Breast epithelium (tissue), 4 donors: ENCODE measurements at regions not wholly inside any gene's neighbourhood (a gene's known extent, or its start where the extent isn't known, plus 50 kb on each side); places are given as distances from the start of the nearest gene placed in this dataset.

Experiments used
- DNase-seq, 2 donors: peaks; one replicate each; pipeline ENCODE4 v3.0.0-alpha.2; 2019; ENCODE audit warnings: low spot score in 2 of 2
- H3K27ac ChIP-seq, 2 donors: fragments of 200-600 bp; sonication (generic) in 1 of 2; one replicate each; pipeline ENCODE4 v1.5.1; 2016 to 2019; ENCODE audit warnings: mild to moderate bottlenecking in 1 of 2
- H3K27me3 ChIP-seq, 2 donors: fragments of 200-600 bp; sonication (generic) in 1 of 2; one replicate each; pipeline versions ENCODE4 v1.5.1 to v1.6.0; 2017 to 2019; ENCODE audit warnings: control low read depth in 1 of 2, mild to moderate bottlenecking in 1 of 2
- H3K36me3 ChIP-seq: fragments of 200-600 bp; one replicate; pipeline ENCODE4 v1.5.1; 2019
- H3K4me1 ChIP-seq, 2 donors: fragments of 200-600 bp; sonication (generic); one replicate each; pipeline ENCODE4 v1.5.1; 2016 to 2019; ENCODE audit warnings: control low read depth in 1 of 2
- H3K4me3 ChIP-seq, 3 donors: fragments of 200-600 bp; sonication (generic); 1 replicate in 2 of 3; 2 replicates in 1 of 3; pipeline ENCODE4 v1.5.1; 2016 to 2019; ENCODE audit warnings: mild to moderate bottlenecking in 3 of 3, moderate library complexity in 2 of 3
- H3K9me3 ChIP-seq, 2 donors: fragments of 200-600 bp; sonication (generic) in 1 of 2; one replicate each; pipeline ENCODE4 v1.5.1; 2016 to 2019; ENCODE audit warnings: control low read depth in 1 of 2
- POLR2A ChIP-seq: fragments of 450-650 bp; IDR thresholded peaks from one replicate; pipeline ENCODE4 v1.6.1; 2016; ENCODE audit warnings: antibody characterized with exemption, mild to moderate bottlenecking, moderate library complexity
- POLR2AphosphoS5 ChIP-seq, 3 donors: sonication (generic); formaldehyde crosslinking; IDR thresholded peaks; one replicate each; pipeline ENCODE4 v1.6.1; 2017; ENCODE audit warnings: antibody characterized with exemption in 3 of 3
- intact Hi-C: fragments of 100-400 bp; cut with DNase I; formaldehyde crosslinking; loops from one replicate; pipeline ENCODE4 v1.15.1; 2023; ENCODE audit warnings: low total_unique reads
- TF ChIP-seq, protein P1 (sequence below), 3 donors: fragments of 450-650 bp; IDR thresholded peaks; one replicate each; pipeline ENCODE4 v1.5.1; 2016 to 2017; ENCODE audit warnings: antibody characterized with exemption in 3 of 3, mild to moderate bottlenecking in 3 of 3, moderate library complexity in 3 of 3

DNA sequence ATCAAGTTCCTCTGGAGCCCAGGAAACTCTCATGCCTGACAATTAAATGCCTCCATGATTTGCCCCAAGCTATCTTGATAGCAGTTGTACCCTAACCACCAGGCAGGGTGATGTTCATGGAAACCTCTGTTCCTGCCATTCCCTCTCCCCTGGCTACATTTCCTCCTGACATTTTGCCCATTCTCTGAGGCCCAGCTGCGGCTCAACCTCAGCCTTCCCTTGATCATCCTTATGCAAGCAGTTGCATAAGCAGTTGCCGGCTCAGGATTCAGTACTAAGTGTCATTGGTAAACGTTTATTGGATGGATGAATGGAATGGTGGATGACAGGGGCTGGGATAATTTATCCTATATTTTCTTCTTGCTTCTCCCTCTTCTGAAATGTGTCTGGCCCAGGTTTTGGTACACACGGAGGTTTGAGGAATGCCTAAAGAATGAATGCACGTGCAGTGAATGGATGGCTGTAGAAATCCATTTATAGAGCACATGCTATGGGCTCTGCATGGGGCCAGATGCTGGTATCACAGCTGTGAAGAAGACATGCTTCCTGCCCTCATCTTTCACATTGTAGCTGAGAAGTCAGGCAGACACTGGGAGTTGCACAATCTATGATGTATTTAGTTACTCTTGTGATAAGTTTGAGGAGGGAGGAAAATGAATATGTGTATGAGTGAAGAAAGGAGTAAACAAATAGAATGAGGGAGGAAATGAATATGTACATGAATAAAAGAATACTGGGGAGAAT, 261.8 kb downstream of the FOXD2 start:
- Histone ChIP-seq H3K4me1 (no peaks in the 10 kb centered on the region), H3K27me3 (no peaks in the 10 kb centered on the region), H3K36me3 (no peaks in the 10 kb centered on the region), H3K9me3 (no peaks in the 10 kb centered on the region), H3K27ac (no peak overlapping the region), H3K4me3 (no peak overlapping the region)
- intact Hi-C loops = no loop called here
- TF ChIP-seq, protein P1, sequence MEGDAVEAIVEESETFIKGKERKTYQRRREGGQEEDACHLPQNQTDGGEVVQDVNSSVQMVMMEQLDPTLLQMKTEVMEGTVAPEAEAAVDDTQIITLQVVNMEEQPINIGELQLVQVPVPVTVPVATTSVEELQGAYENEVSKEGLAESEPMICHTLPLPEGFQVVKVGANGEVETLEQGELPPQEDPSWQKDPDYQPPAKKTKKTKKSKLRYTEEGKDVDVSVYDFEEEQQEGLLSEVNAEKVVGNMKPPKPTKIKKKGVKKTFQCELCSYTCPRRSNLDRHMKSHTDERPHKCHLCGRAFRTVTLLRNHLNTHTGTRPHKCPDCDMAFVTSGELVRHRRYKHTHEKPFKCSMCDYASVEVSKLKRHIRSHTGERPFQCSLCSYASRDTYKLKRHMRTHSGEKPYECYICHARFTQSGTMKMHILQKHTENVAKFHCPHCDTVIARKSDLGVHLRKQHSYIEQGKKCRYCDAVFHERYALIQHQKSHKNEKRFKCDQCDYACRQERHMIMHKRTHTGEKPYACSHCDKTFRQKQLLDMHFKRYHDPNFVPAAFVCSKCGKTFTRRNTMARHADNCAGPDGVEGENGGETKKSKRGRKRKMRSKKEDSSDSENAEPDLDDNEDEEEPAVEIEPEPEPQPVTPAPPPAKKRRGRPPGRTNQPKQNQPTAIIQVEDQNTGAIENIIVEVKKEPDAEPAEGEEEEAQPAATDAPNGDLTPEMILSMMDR (IDR thresholded peaks at IDR 0.05) = no peak
- TF ChIP-seq POLR2AphosphoS5 (IDR thresholded peaks at IDR 0.05) = no peak
- no peak for TF ChIP-seq POLR2A
- no peak for DNase-seq

DNA sequence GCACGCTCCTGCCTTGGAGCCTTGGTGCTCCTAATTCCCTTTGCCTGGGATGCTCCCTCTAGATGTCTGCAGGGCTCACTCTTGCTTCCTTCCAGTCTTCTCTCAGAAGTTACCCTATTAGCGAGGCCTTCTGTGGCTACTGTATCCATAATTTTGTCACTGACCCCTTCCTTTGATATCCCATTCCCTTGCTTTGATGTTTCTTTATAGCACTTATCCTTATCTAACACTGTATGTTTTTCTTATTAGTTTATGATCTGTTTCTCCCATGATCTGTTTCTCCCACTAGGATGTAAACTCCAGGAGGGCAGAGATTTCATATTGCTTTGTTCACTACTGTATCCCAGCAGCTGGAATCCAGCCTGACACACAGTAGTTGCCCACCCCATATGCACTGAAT, 263.4 kb downstream of the FOXD2 start:
- intact Hi-C loops = no loop called here
- TF ChIP-seq, protein P1 (IDR thresholded peaks at IDR 0.05) = no peak
- no peak for TF ChIP-seq POLR2AphosphoS5 (IDR thresholded peaks at IDR 0.05)
- TF ChIP-seq POLR2A = no peak
- Histone ChIP-seq H3K9me3 (no peaks in the 10 kb centered on the region), H3K36me3 (no peaks in the 10 kb centered on the region), H3K27ac (no peak overlapping the region), H3K4me3 (no peak overlapping the region), H3K27me3 (no peaks in the 10 kb centered on the region), H3K4me1 (no peaks in the 10 kb centered on the region)
- DNase-seq = no peak

DNA sequence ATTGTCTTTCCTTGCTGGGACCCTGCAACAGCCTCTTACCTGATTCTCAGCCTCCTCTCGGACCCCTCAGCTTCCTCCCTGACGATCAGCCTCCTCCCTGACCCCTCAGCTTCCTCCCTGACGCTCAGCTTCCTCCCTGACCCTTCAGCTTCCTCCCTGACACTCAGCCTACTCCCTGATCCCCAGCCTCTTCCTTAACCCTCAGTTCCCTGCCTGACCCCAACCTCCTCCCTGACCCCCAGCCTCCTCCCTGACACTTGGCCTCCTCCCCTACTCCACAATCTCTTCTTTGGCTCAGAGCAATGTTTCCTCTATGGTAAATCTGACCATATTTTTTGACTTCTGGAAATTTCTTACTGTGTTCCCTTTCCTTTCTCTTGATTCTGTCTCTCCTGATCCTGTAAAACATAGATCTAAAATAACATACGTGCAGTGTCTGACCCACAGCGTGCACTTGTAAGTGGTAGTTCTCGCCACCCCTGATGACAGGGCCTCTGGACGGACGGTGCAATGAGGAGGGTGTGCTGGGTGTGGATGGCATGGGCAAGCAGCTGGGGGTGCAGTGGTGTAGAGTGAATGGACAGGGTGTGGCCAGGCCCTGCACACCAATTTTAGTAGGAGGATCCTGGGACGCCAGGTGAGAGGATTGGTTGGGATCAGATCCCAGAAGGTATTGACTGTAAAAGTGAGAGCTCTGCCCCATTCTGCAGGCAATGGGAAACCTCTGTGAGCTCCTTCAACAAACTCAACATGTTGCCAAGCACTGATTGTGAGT, 264.1 kb downstream of the FOXD2 start:
- Histone ChIP-seq H3K9me3 (no peaks in the 10 kb centered on the region), H3K36me3 (no peaks in the 10 kb centered on the region), H3K27me3 (no peaks in the 10 kb centered on the region), H3K27ac (no peak overlapping the region), H3K4me1 (no peaks in the 10 kb centered on the region), H3K4me3 (no peak overlapping the region)
- TF ChIP-seq, protein P1 (IDR thresholded peaks at IDR 0.05) = no peak
- TF ChIP-seq POLR2AphosphoS5 (IDR thresholded peaks at IDR 0.05) = no peak
- no peak for TF ChIP-seq POLR2A
- DNase-seq = no peak
- intact Hi-C loops = no loop called here

DNA sequence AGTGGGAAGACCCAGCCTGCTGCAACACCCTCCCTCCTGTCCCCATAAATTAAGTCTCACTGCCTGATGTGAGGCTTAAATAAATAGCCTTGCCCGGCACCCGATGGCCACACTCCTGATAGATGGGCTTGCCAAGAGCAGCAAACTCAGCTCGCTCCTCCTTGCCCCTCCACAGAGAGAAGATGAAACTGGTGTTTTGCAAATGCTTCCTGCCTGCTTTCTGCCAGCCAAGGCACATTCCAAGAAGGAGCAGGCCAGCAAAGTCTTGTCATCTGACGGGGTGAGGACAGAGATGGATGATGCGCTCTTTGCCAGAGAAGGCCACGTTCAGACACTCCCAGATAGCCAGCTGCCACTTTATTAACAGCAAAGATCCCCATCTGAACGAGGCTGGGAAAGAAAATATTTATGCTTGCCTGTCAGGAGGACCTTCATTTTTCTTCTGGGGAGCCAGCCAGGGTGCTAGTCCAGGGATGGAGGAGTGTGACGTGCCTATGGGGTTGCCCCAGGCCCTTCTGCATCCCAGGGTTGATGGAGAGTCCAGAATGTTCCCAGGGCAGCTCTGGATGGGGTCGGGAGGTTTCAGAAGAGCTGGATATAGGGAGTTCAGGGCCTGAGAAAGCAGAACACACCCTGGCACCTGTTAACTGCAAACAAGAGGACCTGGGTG, 265.4 kb downstream of the FOXD2 start:
- Histone ChIP-seq H3K27ac (no peak overlapping the region), H3K36me3 (no peaks in the 10 kb centered on the region), H3K4me1 (no peaks in the 10 kb centered on the region), H3K4me3 (no peak overlapping the region), H3K9me3 (no peaks in the 10 kb centered on the region), H3K27me3 (peaks cover 0 to 13% of the 10 kb centered on the region in 2 donors)
- DNase-seq = no peak
- TF ChIP-seq, protein P1 (IDR thresholded peaks at IDR 0.05) = no peak
- no peak for TF ChIP-seq POLR2AphosphoS5 (IDR thresholded peaks at IDR 0.05)
- TF ChIP-seq POLR2A = no peak
- intact Hi-C loops = no loop called here
